Vagina (tissue), 2 donors: ENCODE measurements at regions not wholly inside any gene's neighbourhood (a gene's known extent, or its start where the extent isn't known, plus 50 kb on each side); places are given as distances from the start of the nearest gene placed in this dataset.

Experiments
- DNase-seq, 2 donors: peaks; one replicate each; pipeline ENCODE4 v3.0.0-alpha.2; 2017; ENCODE audit errors: extremely low spot score in 2 of 2
- H3K27ac ChIP-seq: fragments of 200-600 bp; sonication (generic); one replicate; pipeline ENCODE4 v1.5.1; 2019
- H3K27me3 ChIP-seq: fragments of 200-600 bp; sonication (generic); one replicate; pipeline ENCODE4 v1.5.1; 2019
- H3K36me3 ChIP-seq, 2 donors: fragments of 200-600 bp; sonication (generic); one replicate each; pipeline ENCODE4 v1.5.1; 2017 to 2019
- H3K4me1 ChIP-seq: fragments of 200-600 bp; sonication (generic); one replicate; pipeline ENCODE4 v1.5.1; 2019
- H3K4me3 ChIP-seq, 2 donors: fragments of 200-600 bp; sonication (generic); 1 replicate in 1 of 2; 2 replicates in 1 of 2; pipeline ENCODE4 v1.5.1; 2016 to 2019
- H3K9me3 ChIP-seq: fragments of 200-600 bp; sonication (generic); one replicate; pipeline ENCODE4 v1.5.1; 2019
- CTCF ChIP-seq, 3 experiments: fragments of 450-650 bp in 2 of 3; fragments of 200-600 bp in 1 of 3; sonication (generic) in 1 of 3; IDR thresholded peaks; one replicate each; pipeline ENCODE4 v1.5.1; 2017 to 2019; ENCODE audit warnings: antibody characterized with exemption in 3 of 3, mild to moderate bottlenecking in 2 of 3, moderate library complexity in 2 of 3
- POLR2A ChIP-seq, 2 donors: fragments of 450-650 bp; IDR thresholded peaks; one replicate each; pipeline ENCODE4 v1.6.1; 2017; ENCODE audit warnings: antibody characterized with exemption in 2 of 2, mild to moderate bottlenecking in 2 of 2, moderate library complexity in 2 of 2
- POLR2AphosphoS5 ChIP-seq, 2 donors: sonication (generic); formaldehyde crosslinking; IDR thresholded peaks; one replicate each; pipeline ENCODE4 v1.9.0; 2017; ENCODE audit warnings: antibody characterized with exemption in 2 of 2, mild to moderate bottlenecking in 2 of 2, low read depth in 1 of 2; ENCODE audit not compliant: insufficient read depth in 1 of 2
- intact Hi-C: fragments of 100-400 bp; cut with DNase I; formaldehyde crosslinking; loops from one replicate; pipeline ENCODE4 v1.15.1; 2023

GRCh38 chr2:215638687-215639086, 202.8 kb upstream of the FN1 start:
- Histone ChIP-seq H3K27ac (no peak overlapping the region), H3K4me3 (no peak overlapping the region), H3K4me1 (no peaks in the 10 kb centered on the region), H3K9me3 (no peaks in the 10 kb centered on the region), H3K27me3 (no peaks in the 10 kb centered on the region), H3K36me3 (no peaks in the 10 kb centered on the region)
- intact Hi-C loops: loop anchor here (10.0 kb wide), 1 partner anchor 114 kb away; no protein-coding TSS in a partner anchor
- no peak for DNase-seq
- TF ChIP-seq POLR2A (IDR thresholded peaks at IDR 0.05): no peak

GRCh38 chr2:215637651-215638050, 201.8 kb upstream of the FN1 start:
- no peak for TF ChIP-seq POLR2A (IDR thresholded peaks at IDR 0.05)
- no peak for TF ChIP-seq POLR2AphosphoS5 (IDR thresholded peaks at IDR 0.05; ENCODE audit: insufficient read depth in 1 of 2, low read depth in 1 of 2)
- no peak for TF ChIP-seq CTCF (IDR thresholded peaks at IDR 0.05)
- intact Hi-C loops: loop anchor here (10.0 kb wide), 1 partner anchor 113 kb away; no protein-coding TSS in a partner anchor
- Histone ChIP-seq H3K27ac (no peak overlapping the region), H3K4me3 (no peak overlapping the region), H3K36me3 (no peaks in the 10 kb centered on the region), H3K9me3 (no peaks in the 10 kb centered on the region), H3K27me3 (no peaks in the 10 kb centered on the region), H3K4me1 (no peaks in the 10 kb centered on the region)
- DNase-seq: no peak

GRCh38 chr2:215636816-215637215, 200.9 kb upstream of the FN1 start:
- no peak overlapping the region for H3K4me3 ChIP-seq
- DNase-seq: no peak
- TF ChIP-seq POLR2AphosphoS5 (IDR thresholded peaks at IDR 0.05; ENCODE audit: insufficient read depth in 1 of 2, low read depth in 1 of 2): no peak
- TF ChIP-seq CTCF (IDR thresholded peaks at IDR 0.05): no peak
- TF ChIP-seq POLR2A (IDR thresholded peaks at IDR 0.05): no peak
- no peaks in the 10 kb centered on the region for H3K36me3 ChIP-seq
- H3K27ac ChIP-seq: no peak overlapping the region
- H3K4me1 ChIP-seq: no peaks in the 10 kb centered on the region
- no peaks in the 10 kb centered on the region for H3K27me3 ChIP-seq
- intact Hi-C loops: loop anchor here (10.0 kb wide), 1 partner anchor 112 kb away; no protein-coding TSS in a partner anchor
- no peaks in the 10 kb centered on the region for H3K9me3 ChIP-seq

GRCh38 chr2:215635788-215636139, 199.9 kb upstream of the FN1 start:
- TF ChIP-seq POLR2AphosphoS5 (IDR thresholded peaks at IDR 0.05; ENCODE audit: insufficient read depth in 1 of 2, low read depth in 1 of 2): no peak
- no peak for TF ChIP-seq CTCF (IDR thresholded peaks at IDR 0.05)
- TF ChIP-seq POLR2A (IDR thresholded peaks at IDR 0.05): no peak
- DNase-seq: no peak
- Histone ChIP-seq H3K9me3 (no peaks in the 10 kb centered on the region), H3K27me3 (no peaks in the 10 kb centered on the region), H3K4me1 (no peaks in the 10 kb centered on the region), H3K36me3 (no peaks in the 10 kb centered on the region), H3K4me3 (no peak overlapping the region), H3K27ac (no peak overlapping the region)
- intact Hi-C loops: loop anchor here (10.0 kb wide), 1 partner anchor 111 kb away; no protein-coding TSS in a partner anchor

GRCh38 chr2:215635071-215635787, 199.4 kb upstream of the FN1 start:
- no peak overlapping the region for H3K27ac ChIP-seq
- DNase-seq: no peak
- H3K4me3 ChIP-seq: no peak overlapping the region
- no peaks in the 10 kb centered on the region for H3K36me3 ChIP-seq
- TF ChIP-seq CTCF (IDR thresholded peaks at IDR 0.05) (no peak), POLR2A (IDR thresholded peaks at IDR 0.05) (no peak), POLR2AphosphoS5 (IDR thresholded peaks at IDR 0.05; ENCODE audit: insufficient read depth in 1 of 2, low read depth in 1 of 2) (no peak)
- intact Hi-C loops: loop anchor here (10.0 kb wide), 1 partner anchor 110 kb away; no protein-coding TSS in a partner anchor
- no peaks in the 10 kb centered on the region for H3K9me3 ChIP-seq
- H3K27me3 ChIP-seq: no peaks in the 10 kb centered on the region
- no peaks in the 10 kb centered on the region for H3K4me1 ChIP-seq
